HG02943 (cell line): ENCODE measurements at regions not wholly inside any gene's neighbourhood (a gene's known extent, or its start where the extent isn't known, plus 50 kb on each side); places are given as distances from the start of the nearest gene placed in this dataset.

Experiments used
- ATAC-seq: cut with Tn5 transposase; IDR thresholded peaks from one replicate; pipeline ENCODE4 v1.9.1; 2021; ENCODE audit warnings: mild to moderate bottlenecking, low read depth, moderate library complexity; ENCODE audit not compliant: unreplicated experiment

GRCh38 chr4:34193451-34194154 lies 2050.7 kb downstream of the ARAP2 start:
- no peak for ATAC-seq

- ATAC-seq: no peak
These were observed 2049.7 kb downstream of the ARAP2 start for GRCh38 chr4:34194585-34194984.

GRCh38 chr4:34196375-34196774 lies 2047.9 kb downstream of the ARAP2 start:
- ATAC-seq: no peak

- ATAC-seq: no peak
These were observed 2045.3 kb downstream of the ARAP2 start for GRCh38 chr4:34198966-34199365.

- ATAC-seq: no peak
These were observed 2043.8 kb downstream of the ARAP2 start for GRCh38 chr4:34200535-34200934.

GRCh38 chr4:34202154-34202553 lies 2042.2 kb downstream of the ARAP2 start:
- ATAC-seq: no peak

GRCh38 chr4:34220601-34221000 lies 2023.7 kb downstream of the ARAP2 start:
- ATAC-seq: no peak

GRCh38 chr4:34221986-34222385 lies 2022.3 kb downstream of the ARAP2 start:
- no peak for ATAC-seq

GRCh38 chr4:34236118-34236517 lies 2008.2 kb downstream of the ARAP2 start:
- ATAC-seq: no peak

- ATAC-seq: no peak
These were observed 1999.0 kb downstream of the ARAP2 start for GRCh38 chr4:34245276-34245675.

GRCh38 chr4:34250562-34250961 lies 1993.8 kb downstream of the ARAP2 start:
- no peak for ATAC-seq

GRCh38 chr4:34253239-34253638 lies 1991.1 kb downstream of the ARAP2 start:
- no peak for ATAC-seq

GRCh38 chr4:34258176-34258575 lies 1986.1 kb downstream of the ARAP2 start:
- no peak for ATAC-seq

- ATAC-seq: no peak
These were observed 1982.5 kb downstream of the ARAP2 start for GRCh38 chr4:34261799-34262314.

- no peak for ATAC-seq
These were observed 1974.7 kb downstream of the ARAP2 start for GRCh38 chr4:34269613-34270012.

GRCh38 chr4:34271479-34272355 lies 1972.6 kb downstream of the ARAP2 start:
- ATAC-seq: no peak

- ATAC-seq: no peak
These were observed 1965.3 kb downstream of the ARAP2 start for GRCh38 chr4:34279011-34279410.

GRCh38 chr4:34280131-34280530 lies 1964.2 kb downstream of the ARAP2 start:
- ATAC-seq: no peak

GRCh38 chr4:34281826-34282225 lies 1962.5 kb downstream of the ARAP2 start:
- ATAC-seq: no peak

- no peak for ATAC-seq
These were observed 1954.8 kb downstream of the ARAP2 start for GRCh38 chr4:34289489-34289888.

GRCh38 chr4:34289962-34290361 lies 1954.4 kb downstream of the ARAP2 start:
- ATAC-seq: no peak

GRCh38 chr4:34293459-34293858 lies 1950.9 kb downstream of the ARAP2 start:
- no peak for ATAC-seq
